ENCODE measurements at regions not wholly inside any gene's neighbourhood (a gene's known extent, or its start where the extent isn't known, plus 50 kb on each side); places are given as distances from the start of the nearest gene placed in this dataset.
"Not testable (repeated sequence)": the region's sequence is repeated elsewhere in the genome, so short reads cannot be mapped to it uniquely, and the experiment has no call there.

GRCh38 chr15:22519213-22519612 lies 60.5 kb downstream of the GOLGA6L22 start:
- no CpG with 5 or more reads among the region's 4 CpGs for WGBS
- H3K27ac ChIP-seq (replicated peaks in 1 of 4); H3K27me3 ChIP-seq; intact Hi-C loops (cut with DNase I); H3K4me3 ChIP-seq; H3K36me3 ChIP-seq; H3K9me3 ChIP-seq; H3K4me1 ChIP-seq; DNase-seq (ENCODE audit: extremely low spot score): not testable (repeated sequence)

GRCh38 chr15:22526537-22526936 lies 67.8 kb downstream of the GOLGA6L22 start:
- intact Hi-C loops (cut with DNase I); DNase-seq (ENCODE audit: extremely low spot score); H3K4me1 ChIP-seq; H3K36me3 ChIP-seq; H3K9me3 ChIP-seq; H3K27ac ChIP-seq (replicated peaks in 1 of 4); H3K27me3 ChIP-seq; H3K4me3 ChIP-seq: not testable (repeated sequence)
- no CpG with 5 or more reads among the region's 2 CpGs for WGBS

GRCh38 chr15:22527016-22527415 lies 68.3 kb downstream of the GOLGA6L22 start:
- H3K4me1 ChIP-seq; DNase-seq (ENCODE audit: extremely low spot score); H3K4me3 ChIP-seq; intact Hi-C loops (cut with DNase I); H3K9me3 ChIP-seq; H3K36me3 ChIP-seq; H3K27ac ChIP-seq (replicated peaks in 1 of 4); H3K27me3 ChIP-seq: not testable (repeated sequence)
- 69% methylated on average over 3 of the region's 4 CpGs for WGBS

GRCh38 chr15:22529200-22529599 lies 70.5 kb downstream of the GOLGA6L22 start:
- no CpG with 5 or more reads among the region's 6 CpGs for WGBS
- H3K27ac ChIP-seq (replicated peaks in 1 of 4); H3K9me3 ChIP-seq; intact Hi-C loops (cut with DNase I); H3K36me3 ChIP-seq; H3K27me3 ChIP-seq; H3K4me1 ChIP-seq; DNase-seq (ENCODE audit: extremely low spot score); H3K4me3 ChIP-seq: not testable (repeated sequence)

GRCh38 chr15:22559701-22560100 lies 101.0 kb downstream of the GOLGA6L22 start:
- H3K36me3 ChIP-seq: peaks cover 0 to 22% (median 12%) of the 10 kb centered on the region in 4 donors
- WGBS: 96% methylated on average over 10 of the region's 13 CpGs
- intact Hi-C loops (cut with DNase I); H3K9me3 ChIP-seq; H3K27ac ChIP-seq (replicated peaks in 1 of 4); H3K27me3 ChIP-seq; H3K4me3 ChIP-seq; DNase-seq (ENCODE audit: extremely low spot score); H3K4me1 ChIP-seq: not testable (repeated sequence)

- H3K27me3 ChIP-seq; DNase-seq (ENCODE audit: extremely low spot score); H3K4me1 ChIP-seq; H3K9me3 ChIP-seq; H3K4me3 ChIP-seq; intact Hi-C loops (cut with DNase I); H3K27ac ChIP-seq (replicated peaks in 1 of 4): not testable (repeated sequence)
- no CpG with 5 or more reads among the region's 10 CpGs for WGBS
- H3K36me3 ChIP-seq: peaks cover 0 to 22% (median 12%) of the 10 kb centered on the region in 4 donors
Measured at GRCh38 chr15:22561716-22562115, 103.0 kb downstream of the GOLGA6L22 start.

GRCh38 chr15:22566510-22566909 lies 107.8 kb downstream of the GOLGA6L22 start:
- H3K36me3 ChIP-seq; DNase-seq (ENCODE audit: extremely low spot score); H3K9me3 ChIP-seq; H3K4me1 ChIP-seq; H3K27ac ChIP-seq (replicated peaks in 1 of 4); H3K27me3 ChIP-seq; intact Hi-C loops (cut with DNase I); H3K4me3 ChIP-seq: not testable (repeated sequence)
- no CpG with 5 or more reads among the region's 7 CpGs for WGBS

GRCh38 chr15:22569486-22569885 lies 110.8 kb downstream of the GOLGA6L22 start:
- H3K27me3 ChIP-seq; intact Hi-C loops (cut with DNase I); DNase-seq (ENCODE audit: extremely low spot score); H3K27ac ChIP-seq (replicated peaks in 1 of 4); H3K4me1 ChIP-seq; H3K9me3 ChIP-seq; H3K4me3 ChIP-seq: not testable (repeated sequence)
- peaks cover 6 to 14% (median 12%) of the 10 kb centered on the region in 4 donors for H3K36me3 ChIP-seq
- WGBS: no CpG with 5 or more reads among the region's 11 CpGs

GRCh38 chr15:22572152-22572735 lies 113.5 kb downstream of the GOLGA6L22 start:
- H3K27me3 ChIP-seq; H3K4me1 ChIP-seq; intact Hi-C loops (cut with DNase I); H3K27ac ChIP-seq (replicated peaks in 1 of 4); H3K4me3 ChIP-seq; DNase-seq (ENCODE audit: extremely low spot score); H3K9me3 ChIP-seq: not testable (repeated sequence)
- WGBS: 72% methylated on average over 3 of the region's 6 CpGs
- H3K36me3 ChIP-seq: peaks cover 6 to 14% (median 12%) of the 10 kb centered on the region in 4 donors

GRCh38 chr15:22572792-22573191 lies 114.1 kb downstream of the GOLGA6L22 start:
- H3K27ac ChIP-seq (replicated peaks in 1 of 4); H3K4me3 ChIP-seq; H3K9me3 ChIP-seq; H3K27me3 ChIP-seq; DNase-seq (ENCODE audit: extremely low spot score); H3K4me1 ChIP-seq; intact Hi-C loops (cut with DNase I): not testable (repeated sequence)
- WGBS: 93% methylated on average over 10 of the region's 17 CpGs
- H3K36me3 ChIP-seq: peaks cover 6 to 14% (median 12%) of the 10 kb centered on the region in 4 donors

GRCh38 chr15:22577828-22578227 lies 119.1 kb downstream of the GOLGA6L22 start:
- H3K36me3 ChIP-seq; H3K9me3 ChIP-seq; intact Hi-C loops (cut with DNase I); H3K4me1 ChIP-seq; H3K27ac ChIP-seq (replicated peaks in 1 of 4); DNase-seq (ENCODE audit: extremely low spot score); H3K27me3 ChIP-seq; H3K4me3 ChIP-seq: not testable (repeated sequence)
- WGBS: 92% methylated on average over 2 of the region's 4 CpGs

GRCh38 chr15:22579213-22579612 lies 120.5 kb downstream of the GOLGA6L22 start:
- WGBS: no CpG with 5 or more reads among the region's 2 CpGs
- H3K27ac ChIP-seq (replicated peaks in 1 of 4); H3K9me3 ChIP-seq; DNase-seq (ENCODE audit: extremely low spot score); H3K27me3 ChIP-seq; H3K4me3 ChIP-seq; H3K4me1 ChIP-seq; intact Hi-C loops (cut with DNase I); H3K36me3 ChIP-seq: not testable (repeated sequence)

- H3K27ac ChIP-seq (replicated peaks in 1 of 4): not testable (repeated sequence)
Measured at GRCh38 chr15:22587391-22587790, 128.7 kb downstream of the GOLGA6L22 start.

More at GRCh38 chr15:22587391-22587790, 128.7 kb downstream of the GOLGA6L22 start:
- intact Hi-C loops (cut with DNase I); DNase-seq (ENCODE audit: extremely low spot score); H3K4me3 ChIP-seq; H3K27me3 ChIP-seq; H3K36me3 ChIP-seq; H3K9me3 ChIP-seq; H3K4me1 ChIP-seq: not testable (repeated sequence)
- 95% methylated on average over 11 of the region's 14 CpGs for WGBS
